ENCODE measurements at regions not wholly inside any gene's neighbourhood (a gene's known extent, or its start where the extent isn't known, plus 50 kb on each side); places are given as distances from the start of the nearest gene placed in this dataset.

GRCh38 chr6:91780270-91780669, 1193.4 kb upstream of the MAP3K7 start:
- TF ChIP-seq CTCF (IDR thresholded peaks at IDR 0.05; ENCODE audit: poor library complexity): no peak
- no peak for TF ChIP-seq EZH2 (IDR thresholded peaks at IDR 0.05; ENCODE audit: borderline replicate concordance)
- no peak for TF ChIP-seq EZH2phosphoT487 (IDR thresholded peaks at IDR 0.05; ENCODE audit: low read depth, severe bottlenecking, unreplicated experiment)

All from hepatocyte (in vitro differentiated cells).